ENCODE measurements at regions not wholly inside any gene's neighbourhood (a gene's known extent, or its start where the extent isn't known, plus 50 kb on each side); places are given as distances from the start of the nearest gene placed in this dataset.

- TF ChIP-seq CTCF (IDR thresholded peaks at IDR 0.05) (no peak), POLR2A (IDR thresholded peaks at IDR 0.05) (no peak)
Measured at GRCh38 chr7:156518466-156518865, 122.1 kb upstream of the RNF32 start.

All from thyroid gland (tissue), 4 donors.